ENCODE measurements at regions not wholly inside any gene's neighbourhood (a gene's known extent, or its start where the extent isn't known, plus 50 kb on each side); places are given as distances from the start of the nearest gene placed in this dataset.

- no peak for TF ChIP-seq CTCF (IDR thresholded peaks at IDR 0.05; ENCODE audit: extremely low read depth, insufficient read depth, missing control alignments)
- no peak for DNase-seq (ENCODE audit: low spot score)
- in situ Hi-C loops (cut with MboI; ENCODE audit: low pct_unique_long_range_greater_than_20kb, low sequenced_read_pairs, unreplicated experiment), result no loop called here
Measured at GRCh38 chr1:63205776-63206175, 116.6 kb upstream of the FOXD3 start.

- in situ Hi-C loops (cut with MboI; ENCODE audit: low pct_unique_long_range_greater_than_20kb, low sequenced_read_pairs, unreplicated experiment), result no loop called here
- no peak for DNase-seq (ENCODE audit: low spot score)
- TF ChIP-seq CTCF (IDR thresholded peaks at IDR 0.05; ENCODE audit: extremely low read depth, insufficient read depth, missing control alignments), result no peak
Measured at GRCh38 chr1:63214553-63214952, 107.8 kb upstream of the FOXD3 start.

GRCh38 chr1:63223426-63223825, 98.9 kb upstream of the FOXD3 start:
- no peak for DNase-seq (ENCODE audit: low spot score)
- TF ChIP-seq CTCF (IDR thresholded peaks at IDR 0.05; ENCODE audit: extremely low read depth, insufficient read depth, missing control alignments), result no peak
- in situ Hi-C loops (cut with MboI; ENCODE audit: low pct_unique_long_range_greater_than_20kb, low sequenced_read_pairs, unreplicated experiment), result no loop called here

GRCh38 chr1:63230722-63231121, 91.6 kb upstream of the FOXD3 start:
- TF ChIP-seq CTCF (IDR thresholded peaks at IDR 0.05; ENCODE audit: extremely low read depth, insufficient read depth, missing control alignments), result no peak
- no peak for DNase-seq (ENCODE audit: low spot score)
- in situ Hi-C loops (cut with MboI; ENCODE audit: low pct_unique_long_range_greater_than_20kb, low sequenced_read_pairs, unreplicated experiment), result no loop called here

- in situ Hi-C loops (cut with MboI; ENCODE audit: low pct_unique_long_range_greater_than_20kb, low sequenced_read_pairs, unreplicated experiment), result no loop called here
- no peak for DNase-seq (ENCODE audit: low spot score)
- TF ChIP-seq CTCF (IDR thresholded peaks at IDR 0.05; ENCODE audit: extremely low read depth, insufficient read depth, missing control alignments), result no peak
Measured at GRCh38 chr1:63238721-63239120, 83.6 kb upstream of the FOXD3 start.

- DNase-seq (ENCODE audit: low spot score), result no peak
Measured at GRCh38 chr1:63245186-63245585, 77.2 kb upstream of the FOXD3 start.

More at GRCh38 chr1:63245186-63245585, 77.2 kb upstream of the FOXD3 start:
- TF ChIP-seq CTCF (IDR thresholded peaks at IDR 0.05; ENCODE audit: extremely low read depth, insufficient read depth, missing control alignments), result no peak
- in situ Hi-C loops (cut with MboI; ENCODE audit: low pct_unique_long_range_greater_than_20kb, low sequenced_read_pairs, unreplicated experiment), result no loop called here

Data from GM13977 (cell line).